Glutamatergic neuron (in vitro differentiated cells): ENCODE measurements at regions not wholly inside any gene's neighbourhood (a gene's known extent, or its start where the extent isn't known, plus 50 kb on each side); places are given as distances from the start of the nearest gene placed in this dataset.

Experiments used
- DNase-seq: peaks from one replicate; pipeline ENCODE4 v3.0.0; 2022
- H3K27ac Mint-ChIP-seq: one replicate; pipeline ENCODE4 v1.8.0; 2020; ENCODE audit warnings: mild to moderate bottlenecking, mixed read lengths, inconsistent platforms; ENCODE audit not compliant: unreplicated experiment
- H3K27me3 Mint-ChIP-seq: one replicate; pipeline ENCODE4 v1.8.0; 2020; ENCODE audit warnings: mild to moderate bottlenecking, moderate library complexity, mixed read lengths, inconsistent platforms; ENCODE audit not compliant: unreplicated experiment
- H3K36me3 Mint-ChIP-seq: one replicate; pipeline ENCODE4 v1.8.0; 2020; ENCODE audit warnings: mild to moderate bottlenecking, mixed read lengths, inconsistent platforms; ENCODE audit not compliant: unreplicated experiment
- H3K4me1 Mint-ChIP-seq: one replicate; pipeline ENCODE4 v1.8.0; 2020; ENCODE audit warnings: mild to moderate bottlenecking, low read depth, mixed read lengths, inconsistent platforms; ENCODE audit not compliant: unreplicated experiment
- H3K4me3 Mint-ChIP-seq: one replicate; pipeline ENCODE4 v1.8.0; 2020; ENCODE audit warnings: mild to moderate bottlenecking, mixed read lengths, inconsistent platforms; ENCODE audit not compliant: unreplicated experiment
- H3K9me3 Mint-ChIP-seq: one replicate; pipeline ENCODE4 v1.8.0; 2020; ENCODE audit warnings: mild to moderate bottlenecking, moderate library complexity, mixed read lengths, inconsistent platforms; ENCODE audit not compliant: unreplicated experiment
- CTCF ChIP-seq: fragments of 200-600 bp; sonication (generic); IDR thresholded peaks from one replicate; pipeline ENCODE4 v1.5.0; 2021; ENCODE audit not compliant: partially characterized antibody, unreplicated experiment

- DNase-seq: no peak
- H3K27me3 Mint-ChIP-seq: peaks cover 2% of the 10 kb centered on the region
- peak overlapping the region; percentile 25 for H3K4me3 Mint-ChIP-seq
- no peaks in the 10 kb centered on the region for H3K9me3 Mint-ChIP-seq
- H3K4me1 Mint-ChIP-seq: peaks cover 3% of the 10 kb centered on the region
- no peak for TF ChIP-seq CTCF
- no peaks in the 10 kb centered on the region for H3K36me3 Mint-ChIP-seq
- no peak overlapping the region for H3K27ac Mint-ChIP-seq
Observed at GRCh38 chr6:7672066-7673062, 53.5 kb upstream of the BMP6 start.

- no peaks in the 10 kb centered on the region for H3K36me3 Mint-ChIP-seq
- peak overlapping the region; percentile 25 for H3K4me3 Mint-ChIP-seq
- no peak overlapping the region for H3K27ac Mint-ChIP-seq
- DNase-seq: no peak
- H3K27me3 Mint-ChIP-seq: peaks cover 2% of the 10 kb centered on the region
- no peaks in the 10 kb centered on the region for H3K9me3 Mint-ChIP-seq
- no peak for TF ChIP-seq CTCF
- H3K4me1 Mint-ChIP-seq: peaks cover 3% of the 10 kb centered on the region
Observed at GRCh38 chr6:7673063-7673536, 52.8 kb upstream of the BMP6 start.

GRCh38 chr6:7674291-7674690 is 51.6 kb upstream of the BMP6 start:
- Mint-ChIP-seq H3K27ac (no peak overlapping the region), H3K27me3 (peaks cover 2% of the 10 kb centered on the region), H3K4me1 (peaks cover 3% of the 10 kb centered on the region), H3K36me3 (no peaks in the 10 kb centered on the region), H3K9me3 (no peaks in the 10 kb centered on the region), H3K4me3 (no peak overlapping the region)
- DNase-seq: no peak
- TF ChIP-seq CTCF: no peak

GRCh38 chr6:7675353-7675945 is 50.5 kb upstream of the BMP6 start:
- DNase-seq: no peak
- no peak for TF ChIP-seq CTCF
- H3K27ac Mint-ChIP-seq: no peak overlapping the region
- peaks cover 1% of the 10 kb centered on the region for H3K9me3 Mint-ChIP-seq
- peaks cover 2% of the 10 kb centered on the region for H3K27me3 Mint-ChIP-seq
- no peak overlapping the region for H3K4me3 Mint-ChIP-seq
- H3K4me1 Mint-ChIP-seq: peaks cover 3% of the 10 kb centered on the region
- no peaks in the 10 kb centered on the region for H3K36me3 Mint-ChIP-seq
